ENCODE measurements at regions not wholly inside any gene's neighbourhood (a gene's known extent, or its start where the extent isn't known, plus 50 kb on each side); places are given as distances from the start of the nearest gene placed in this dataset.

GRCh38 chr1:58062635-58063034, 483.9 kb downstream of the OMA1 start:
- TF ChIP-seq POLR3A (IDR thresholded peaks at IDR 0.05; ENCODE audit: borderline replicate concordance, extremely low read depth, insufficient read depth, insufficient read length) (no peak), CLOCK (CRISPR knock-in tag; IDR thresholded peaks at IDR 0.05; ENCODE audit: borderline replicate concordance) (no peak), CHD1 (IDR thresholded peaks at IDR 0.05; ENCODE audit: low read length) (no peak), RBBP5 (IDR thresholded peaks at IDR 0.05; ENCODE audit: borderline replicate concordance, insufficient read depth, low read length, poor library complexity, severe bottlenecking) (no peak), ZSCAN29 (IDR thresholded peaks at IDR 0.05) (no peak), DEAF1 (CRISPR knock-in tag; IDR thresholded peaks at IDR 0.05) (no peak), ATF2 (CRISPR knock-in tag; IDR thresholded peaks at IDR 0.05) (no peak), PHB2 (IDR thresholded peaks at IDR 0.05; ENCODE audit: low read depth) (no peak), CBX1 (IDR thresholded peaks at IDR 0.05; ENCODE audit: low read depth) (no peak)
- H3K4me2 ChIP-seq (ENCODE audit: insufficient read depth, low read length): no peak overlapping the region
- CTCF ChIA-PET (ENCODE audit: low intra/inter-chr PET ratio): no interaction called here
- ATAC-seq: no peak
- intact Hi-C loops (cut with micrococcal nuclease): no loop called here
- WGBS (ENCODE audit: insufficient coverage, low coverage, missing lambda C conversion rate): 3% methylated on average over 4 of the region's 4 CpGs
- no peaks in the 10 kb centered on the region for H3K79me2 ChIP-seq (ENCODE audit: control insufficient read depth, insufficient read depth, low read length)
- H2AFZ ChIP-seq (ENCODE audit: low read depth, low read length): no peak overlapping the region
- POLR2A ChIA-PET: no interaction called here
- FAIRE-seq: no peak
- H3K9me3 ChIP-seq (replicated peaks; ENCODE audit: control insufficient read depth, insufficient read depth, low read depth, low read length): no peaks in the 10 kb centered on the region
- no peak overlapping the region for H3K27ac ChIP-seq (ENCODE audit: extremely low read depth, low read depth, low read length)
- no peaks in the 10 kb centered on the region for H4K20me1 ChIP-seq (replicated peaks; ENCODE audit: control insufficient read depth, insufficient read depth, low read length)
- no peak for DNase-seq (ENCODE audit: extremely low read depth in 1 of 4, low spot score in 3 of 4)
- BruUV-seq (replicated peaks): no TSS peak
- H3K9ac ChIP-seq (ENCODE audit: insufficient read depth in 1 of 2, low read depth in 2 of 2, low read length in 2 of 2): no peak overlapping the region
- no peaks in the 10 kb centered on the region for H3K9me1 ChIP-seq (ENCODE audit: control insufficient read depth, insufficient read depth, low read length)
- peaks cover 0 to 12% of the 10 kb centered on the region in 2 experiments; a peak in 1 of 5 replicates for H3K27me3 ChIP-seq (ENCODE audit: control insufficient read depth in 2 of 2, insufficient read depth in 2 of 2, low read length in 2 of 2)
- in situ Hi-C loops (cut with MboI): no loop called here
- no peak overlapping the region for H3K4me3 ChIP-seq
- H3K36me3 ChIP-seq (ENCODE audit: control insufficient read depth, insufficient read depth, low read length): no peaks in the 10 kb centered on the region
- H3K4me1 ChIP-seq (replicated peaks in 1 of 2; ENCODE audit: control insufficient read depth in 2 of 2, insufficient read depth in 2 of 2, low read length in 2 of 2): no peaks in the 10 kb centered on the region; a peak in 1 of 5 replicates

Data from K562 (cell line).